ENCODE measurements at regions not wholly inside any gene's neighbourhood (a gene's known extent, or its start where the extent isn't known, plus 50 kb on each side); places are given as distances from the start of the nearest gene placed in this dataset.

DNA sequence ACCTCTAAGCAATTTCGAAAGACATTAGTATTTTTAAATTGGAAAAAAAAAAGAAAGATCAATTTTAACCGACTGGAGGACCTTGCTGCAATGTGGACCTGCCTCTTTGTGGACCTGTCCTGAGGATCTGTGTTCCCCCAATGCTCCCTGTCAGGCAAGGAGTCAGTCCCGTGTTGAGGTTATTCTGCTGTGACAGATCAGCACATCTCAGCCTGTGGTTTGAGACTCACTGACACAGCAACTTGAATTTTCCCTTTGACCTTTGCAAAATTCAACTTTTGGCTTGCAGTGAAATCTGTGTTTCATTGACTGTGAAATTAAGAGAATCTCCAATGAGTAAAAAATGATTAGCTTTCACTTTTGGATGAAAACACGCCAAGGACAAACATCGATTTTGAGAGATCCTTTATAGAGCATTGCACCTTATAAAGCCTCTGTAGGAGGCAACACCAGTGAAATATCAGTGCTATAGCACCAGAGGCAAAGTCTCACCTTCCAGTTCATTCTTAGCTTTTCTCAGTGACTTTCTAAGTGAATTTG lies 186.9 kb downstream of the GPAT3 start:
- H3K36me3 ChIP-seq (ENCODE audit: control insufficient read depth, insufficient read depth, low read length) = no peaks in the 10 kb centered on the region
- ChIA-PET CTCF (no interaction called here), POLR2A (no interaction called here)
- intact Hi-C loops (cut with micrococcal nuclease; ENCODE audit: unreplicated experiment) (no loop called here), in situ Hi-C loops (cut with HindIII; ENCODE audit: low pct_unique_long_range_greater_than_20kb, low sequenced_read_pairs) (no loop called here)
- H3K27me3 ChIP-seq (ENCODE audit: control insufficient read depth, insufficient read depth, low read length) = no peaks in the 10 kb centered on the region
- ATAC-seq = no peak
- H3K27ac ChIP-seq (ENCODE audit: low read length) = no peak overlapping the region
- BruUV-seq (replicated peaks) = no TSS peak
- DNase-seq (ENCODE audit: low read depth, low spot score) = no peak
- H3K4me1 ChIP-seq (ENCODE audit: control insufficient read depth, insufficient read depth, low read length) = no peaks in the 10 kb centered on the region
- H3K4me3 ChIP-seq (ENCODE audit: low read depth in 2 of 2, low read length in 2 of 2) = no peak overlapping the region
- H3K9me3 ChIP-seq (ENCODE audit: control insufficient read depth, insufficient read depth, low read depth, low read length) = no peaks in the 10 kb centered on the region
- TF ChIP-seq SIN3A (IDR thresholded peaks at IDR 0.05; ENCODE audit: borderline replicate concordance, insufficient read depth, low read depth, low read length) = no peak
- no peak for TF ChIP-seq TCF7L2 (IDR thresholded peaks at IDR 0.05; ENCODE audit: low read depth, low read length)
- TF ChIP-seq, protein P1, sequence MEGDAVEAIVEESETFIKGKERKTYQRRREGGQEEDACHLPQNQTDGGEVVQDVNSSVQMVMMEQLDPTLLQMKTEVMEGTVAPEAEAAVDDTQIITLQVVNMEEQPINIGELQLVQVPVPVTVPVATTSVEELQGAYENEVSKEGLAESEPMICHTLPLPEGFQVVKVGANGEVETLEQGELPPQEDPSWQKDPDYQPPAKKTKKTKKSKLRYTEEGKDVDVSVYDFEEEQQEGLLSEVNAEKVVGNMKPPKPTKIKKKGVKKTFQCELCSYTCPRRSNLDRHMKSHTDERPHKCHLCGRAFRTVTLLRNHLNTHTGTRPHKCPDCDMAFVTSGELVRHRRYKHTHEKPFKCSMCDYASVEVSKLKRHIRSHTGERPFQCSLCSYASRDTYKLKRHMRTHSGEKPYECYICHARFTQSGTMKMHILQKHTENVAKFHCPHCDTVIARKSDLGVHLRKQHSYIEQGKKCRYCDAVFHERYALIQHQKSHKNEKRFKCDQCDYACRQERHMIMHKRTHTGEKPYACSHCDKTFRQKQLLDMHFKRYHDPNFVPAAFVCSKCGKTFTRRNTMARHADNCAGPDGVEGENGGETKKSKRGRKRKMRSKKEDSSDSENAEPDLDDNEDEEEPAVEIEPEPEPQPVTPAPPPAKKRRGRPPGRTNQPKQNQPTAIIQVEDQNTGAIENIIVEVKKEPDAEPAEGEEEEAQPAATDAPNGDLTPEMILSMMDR (IDR thresholded peaks at IDR 0.05) = no peak

DNA sequence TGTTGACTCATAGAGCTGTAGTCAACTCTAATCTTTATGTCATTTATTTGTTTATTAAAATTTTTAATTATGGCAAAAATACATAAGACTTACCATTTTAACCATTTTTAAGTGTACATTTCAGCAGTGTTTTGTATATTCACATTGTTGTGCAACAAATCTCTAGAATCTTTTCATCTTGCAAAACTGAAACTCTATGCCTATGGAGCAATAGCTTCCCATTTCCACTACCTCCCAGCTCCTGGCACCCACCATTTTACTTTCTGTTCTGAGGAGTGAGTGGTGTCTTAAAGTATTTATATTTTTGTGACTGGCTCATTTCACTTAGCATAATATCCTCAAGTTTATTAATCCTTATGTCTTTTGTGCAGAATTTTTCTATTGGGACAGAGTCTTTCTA lies 181.0 kb downstream of the GPAT3 start:
- ChIA-PET CTCF (no interaction called here), POLR2A (no interaction called here)
- ATAC-seq (no peak), DNase-seq (ENCODE audit: low read depth, low spot score) (no peak)
- H3K4me1 ChIP-seq (ENCODE audit: control insufficient read depth, insufficient read depth, low read length) = no peaks in the 10 kb centered on the region
- no peak overlapping the region for H3K27ac ChIP-seq (ENCODE audit: low read length)
- no peaks in the 10 kb centered on the region for H3K9me3 ChIP-seq (ENCODE audit: control insufficient read depth, insufficient read depth, low read depth, low read length)
- intact Hi-C loops (cut with micrococcal nuclease; ENCODE audit: unreplicated experiment) (no loop called here), in situ Hi-C loops (cut with HindIII; ENCODE audit: low pct_unique_long_range_greater_than_20kb, low sequenced_read_pairs) (no loop called here)
- no TSS peak for BruUV-seq (replicated peaks)
- H3K27me3 ChIP-seq (ENCODE audit: control insufficient read depth, insufficient read depth, low read length) = no peaks in the 10 kb centered on the region
- TF ChIP-seq POLR2AphosphoS5 (IDR thresholded peaks at IDR 0.05; ENCODE audit: low read depth, low read length) (no peak), SIN3A (IDR thresholded peaks at IDR 0.05; ENCODE audit: borderline replicate concordance, insufficient read depth, low read depth, low read length) (no peak), TCF7L2 (IDR thresholded peaks at IDR 0.05; ENCODE audit: low read depth, low read length) (no peak)
- TF ChIP-seq, protein P2, sequence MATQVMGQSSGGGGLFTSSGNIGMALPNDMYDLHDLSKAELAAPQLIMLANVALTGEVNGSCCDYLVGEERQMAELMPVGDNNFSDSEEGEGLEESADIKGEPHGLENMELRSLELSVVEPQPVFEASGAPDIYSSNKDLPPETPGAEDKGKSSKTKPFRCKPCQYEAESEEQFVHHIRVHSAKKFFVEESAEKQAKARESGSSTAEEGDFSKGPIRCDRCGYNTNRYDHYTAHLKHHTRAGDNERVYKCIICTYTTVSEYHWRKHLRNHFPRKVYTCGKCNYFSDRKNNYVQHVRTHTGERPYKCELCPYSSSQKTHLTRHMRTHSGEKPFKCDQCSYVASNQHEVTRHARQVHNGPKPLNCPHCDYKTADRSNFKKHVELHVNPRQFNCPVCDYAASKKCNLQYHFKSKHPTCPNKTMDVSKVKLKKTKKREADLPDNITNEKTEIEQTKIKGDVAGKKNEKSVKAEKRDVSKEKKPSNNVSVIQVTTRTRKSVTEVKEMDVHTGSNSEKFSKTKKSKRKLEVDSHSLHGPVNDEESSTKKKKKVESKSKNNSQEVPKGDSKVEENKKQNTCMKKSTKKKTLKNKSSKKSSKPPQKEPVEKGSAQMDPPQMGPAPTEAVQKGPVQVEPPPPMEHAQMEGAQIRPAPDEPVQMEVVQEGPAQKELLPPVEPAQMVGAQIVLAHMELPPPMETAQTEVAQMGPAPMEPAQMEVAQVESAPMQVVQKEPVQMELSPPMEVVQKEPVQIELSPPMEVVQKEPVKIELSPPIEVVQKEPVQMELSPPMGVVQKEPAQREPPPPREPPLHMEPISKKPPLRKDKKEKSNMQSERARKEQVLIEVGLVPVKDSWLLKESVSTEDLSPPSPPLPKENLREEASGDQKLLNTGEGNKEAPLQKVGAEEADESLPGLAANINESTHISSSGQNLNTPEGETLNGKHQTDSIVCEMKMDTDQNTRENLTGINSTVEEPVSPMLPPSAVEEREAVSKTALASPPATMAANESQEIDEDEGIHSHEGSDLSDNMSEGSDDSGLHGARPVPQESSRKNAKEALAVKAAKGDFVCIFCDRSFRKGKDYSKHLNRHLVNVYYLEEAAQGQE (IDR thresholded peaks at IDR 0.05; ENCODE audit: insufficient read depth in 1 of 2, low read depth in 2 of 2, low read length in 1 of 2) = no peak
- TF ChIP-seq, protein P1 (IDR thresholded peaks at IDR 0.05) = no peak
- H3K4me3 ChIP-seq (ENCODE audit: low read depth in 2 of 2, low read length in 2 of 2) = no peak overlapping the region
- no peaks in the 10 kb centered on the region for H3K36me3 ChIP-seq (ENCODE audit: control insufficient read depth, insufficient read depth, low read length)
